GM18520 (cell line): ENCODE measurements at regions not wholly inside any gene's neighbourhood (a gene's known extent, or its start where the extent isn't known, plus 50 kb on each side); places are given as distances from the start of the nearest gene placed in this dataset.

ENCODE experiments used
- ATAC-seq: cut with Tn5 transposase; IDR thresholded peaks from one replicate; pipeline ENCODE4 v1.9.1; 2021; ENCODE audit not compliant: unreplicated experiment

GRCh38 chr4:3818371-3818770 is 52.2 kb downstream of the ADRA2C start:
- no peak for ATAC-seq

- no peak for ATAC-seq
Measured at GRCh38 chr4:3819210-3819919, 53.2 kb downstream of the ADRA2C start.

GRCh38 chr4:3820016-3820805 is 54.0 kb downstream of the ADRA2C start:
- no peak for ATAC-seq

- ATAC-seq: no peak
Measured at GRCh38 chr4:3820806-3821579, 54.8 kb downstream of the ADRA2C start.

- ATAC-seq: no peak
Measured at GRCh38 chr4:3821580-3822229, 55.5 kb downstream of the ADRA2C start.

- ATAC-seq: no peak
Measured at GRCh38 chr4:3822230-3822947, 56.2 kb downstream of the ADRA2C start.

- no peak for ATAC-seq
Measured at GRCh38 chr4:3823496-3824341, 57.5 kb downstream of the ADRA2C start.

- ATAC-seq: no peak
Measured at GRCh38 chr4:3824521-3825270, 58.5 kb downstream of the ADRA2C start.

- no peak for ATAC-seq
Measured at GRCh38 chr4:3825530-3825929, 59.3 kb downstream of the ADRA2C start.

- ATAC-seq: no peak
Measured at GRCh38 chr4:3826247-3827172, 60.3 kb downstream of the ADRA2C start.

GRCh38 chr4:3827616-3828492 is 61.7 kb downstream of the ADRA2C start:
- no peak for ATAC-seq

GRCh38 chr4:3828546-3828945 is 62.4 kb downstream of the ADRA2C start:
- no peak for ATAC-seq

- no peak for ATAC-seq
Measured at GRCh38 chr4:3829211-3829955, 63.2 kb downstream of the ADRA2C start.

GRCh38 chr4:3829956-3830773 is 64.0 kb downstream of the ADRA2C start:
- ATAC-seq: no peak

GRCh38 chr4:3830774-3831528 is 64.8 kb downstream of the ADRA2C start:
- ATAC-seq: no peak
